ENCODE measurements at regions not wholly inside any gene's neighbourhood (a gene's known extent, or its start where the extent isn't known, plus 50 kb on each side); places are given as distances from the start of the nearest gene placed in this dataset.

DNA sequence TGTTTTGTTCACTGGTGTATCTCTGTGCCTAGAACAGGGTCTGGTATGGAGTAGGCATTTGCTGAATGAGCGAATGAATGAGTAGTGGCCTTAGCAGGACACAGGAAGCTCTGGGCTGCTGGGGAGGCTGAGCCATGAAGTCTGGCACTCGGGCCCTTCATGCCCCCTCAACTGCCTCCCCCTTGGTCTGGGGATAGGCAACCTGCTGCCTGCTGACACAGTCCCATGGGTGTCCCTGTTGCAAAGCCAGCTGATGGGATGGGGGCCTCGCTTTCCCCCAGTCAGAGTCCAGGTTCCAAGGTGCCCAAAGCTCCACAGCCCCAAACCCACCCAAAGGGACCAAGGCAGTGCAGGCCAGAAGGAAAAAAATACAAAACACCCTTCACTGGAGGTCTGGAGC lies 107.0 kb upstream of the CASZ1 start:
- Mint-ChIP-seq H3K4me3 (no peak overlapping the region), H3K9me3 (no peaks in the 10 kb centered on the region), H3K27ac (no peak overlapping the region), H3K36me3 (no peaks in the 10 kb centered on the region), H3K4me1 (ENCODE audit: unreplicated experiment) (peaks cover 41% of the 10 kb centered on the region), H3K27me3 (peaks cover 5% of the 10 kb centered on the region)
- TF ChIP-seq, protein P1, sequence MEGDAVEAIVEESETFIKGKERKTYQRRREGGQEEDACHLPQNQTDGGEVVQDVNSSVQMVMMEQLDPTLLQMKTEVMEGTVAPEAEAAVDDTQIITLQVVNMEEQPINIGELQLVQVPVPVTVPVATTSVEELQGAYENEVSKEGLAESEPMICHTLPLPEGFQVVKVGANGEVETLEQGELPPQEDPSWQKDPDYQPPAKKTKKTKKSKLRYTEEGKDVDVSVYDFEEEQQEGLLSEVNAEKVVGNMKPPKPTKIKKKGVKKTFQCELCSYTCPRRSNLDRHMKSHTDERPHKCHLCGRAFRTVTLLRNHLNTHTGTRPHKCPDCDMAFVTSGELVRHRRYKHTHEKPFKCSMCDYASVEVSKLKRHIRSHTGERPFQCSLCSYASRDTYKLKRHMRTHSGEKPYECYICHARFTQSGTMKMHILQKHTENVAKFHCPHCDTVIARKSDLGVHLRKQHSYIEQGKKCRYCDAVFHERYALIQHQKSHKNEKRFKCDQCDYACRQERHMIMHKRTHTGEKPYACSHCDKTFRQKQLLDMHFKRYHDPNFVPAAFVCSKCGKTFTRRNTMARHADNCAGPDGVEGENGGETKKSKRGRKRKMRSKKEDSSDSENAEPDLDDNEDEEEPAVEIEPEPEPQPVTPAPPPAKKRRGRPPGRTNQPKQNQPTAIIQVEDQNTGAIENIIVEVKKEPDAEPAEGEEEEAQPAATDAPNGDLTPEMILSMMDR (conservative IDR thresholded peaks at IDR 0.05): no peak
- DNase-seq (ENCODE audit: extremely low spot score, unreplicated experiment): no peak

GRCh38 chr1:10903821-10904220 lies 107.4 kb upstream of the CASZ1 start:
- H3K4me1 Mint-ChIP-seq (ENCODE audit: unreplicated experiment): peaks cover 44% of the 10 kb centered on the region
- H3K27ac Mint-ChIP-seq: no peak overlapping the region
- TF ChIP-seq, protein P1 (conservative IDR thresholded peaks at IDR 0.05): no peak
- no peak overlapping the region for H3K4me3 Mint-ChIP-seq
- H3K9me3 Mint-ChIP-seq: no peaks in the 10 kb centered on the region
- H3K36me3 Mint-ChIP-seq: no peaks in the 10 kb centered on the region
- H3K27me3 Mint-ChIP-seq: peaks cover 5% of the 10 kb centered on the region
- no peak for DNase-seq (ENCODE audit: extremely low spot score, unreplicated experiment)

- peaks cover 5% of the 10 kb centered on the region for H3K27me3 Mint-ChIP-seq
- H3K27ac Mint-ChIP-seq: no peak overlapping the region
- no peak overlapping the region for H3K4me3 Mint-ChIP-seq
- H3K36me3 Mint-ChIP-seq: no peaks in the 10 kb centered on the region
- TF ChIP-seq, protein P1 (conservative IDR thresholded peaks at IDR 0.05): no peak
- no peak for DNase-seq (ENCODE audit: extremely low spot score, unreplicated experiment)
- H3K9me3 Mint-ChIP-seq: no peaks in the 10 kb centered on the region
- H3K4me1 Mint-ChIP-seq (ENCODE audit: unreplicated experiment): peaks cover 36% of the 10 kb centered on the region
Measured at GRCh38 chr1:10904396-10905358, 107.8 kb upstream of the TARDBP start.

GRCh38 chr1:10905841-10906655 lies 106.4 kb upstream of the TARDBP start:
- DNase-seq (ENCODE audit: extremely low spot score, unreplicated experiment): no peak
- Mint-ChIP-seq H3K27me3 (peaks cover 5% of the 10 kb centered on the region), H3K4me1 (ENCODE audit: unreplicated experiment) (peaks cover 32% of the 10 kb centered on the region), H3K36me3 (no peaks in the 10 kb centered on the region), H3K9me3 (no peaks in the 10 kb centered on the region), H3K4me3 (no peak overlapping the region), H3K27ac (no peak overlapping the region)
- TF ChIP-seq, protein P1 (conservative IDR thresholded peaks at IDR 0.05): no peak

- DNase-seq (ENCODE audit: extremely low spot score, unreplicated experiment): no peak
- Mint-ChIP-seq H3K27me3 (peaks cover 5% of the 10 kb centered on the region), H3K27ac (no peak overlapping the region), H3K36me3 (no peaks in the 10 kb centered on the region), H3K4me3 (no peak overlapping the region), H3K9me3 (no peaks in the 10 kb centered on the region), H3K4me1 (ENCODE audit: unreplicated experiment) (peaks cover 33% of the 10 kb centered on the region)
- TF ChIP-seq, protein P1 (conservative IDR thresholded peaks at IDR 0.05): no peak
Measured at GRCh38 chr1:10906866-10907519, 105.5 kb upstream of the TARDBP start.
